HG02973 (cell line): ENCODE measurements at regions not wholly inside any gene's neighbourhood (a gene's known extent, or its start where the extent isn't known, plus 50 kb on each side); places are given as distances from the start of the nearest gene placed in this dataset.
"Not testable (repeated sequence)": the region's sequence is repeated elsewhere in the genome, so short reads cannot be mapped to it uniquely, and the experiment has no call there.

Source experiments
- ATAC-seq: cut with Tn5 transposase; IDR thresholded peaks from one replicate; pipeline ENCODE4 v1.9.1; 2021; ENCODE audit warnings: moderate library complexity; ENCODE audit not compliant: unreplicated experiment

DNA sequence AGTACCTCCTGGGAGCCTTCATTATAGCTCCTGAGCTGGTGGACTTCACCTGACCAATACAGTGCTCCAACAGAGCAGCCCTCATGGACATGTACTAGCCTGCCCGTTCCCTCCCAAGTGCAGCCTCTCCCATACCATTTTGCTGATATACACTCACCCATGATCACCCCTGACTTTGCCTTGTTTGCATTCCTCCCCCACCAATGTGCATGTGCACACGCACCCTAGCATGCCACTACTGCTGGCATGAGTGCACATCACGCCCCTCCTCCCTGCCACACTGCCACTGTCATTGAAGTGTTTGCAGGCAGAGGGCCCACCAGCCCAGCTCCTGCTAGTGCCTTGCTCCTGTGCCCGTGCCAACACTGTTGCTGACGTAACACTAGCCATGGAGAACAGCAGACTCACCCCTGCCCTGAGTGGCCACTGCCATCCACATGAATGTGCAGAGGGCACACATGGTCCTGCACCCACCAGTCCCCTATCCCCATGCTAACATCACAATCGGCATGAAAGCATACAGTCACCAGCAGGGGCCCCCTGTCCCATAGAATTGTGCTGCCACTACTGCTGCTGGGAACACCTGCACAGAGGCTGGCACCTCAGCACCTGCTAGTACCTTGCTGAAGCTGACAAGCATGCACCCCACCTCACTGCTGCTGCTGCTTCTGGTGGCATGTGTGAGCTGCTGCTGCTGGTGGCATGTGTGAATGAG lies 110.3 kb downstream of the SINHCAF start:
- ATAC-seq, result no peak

DNA sequence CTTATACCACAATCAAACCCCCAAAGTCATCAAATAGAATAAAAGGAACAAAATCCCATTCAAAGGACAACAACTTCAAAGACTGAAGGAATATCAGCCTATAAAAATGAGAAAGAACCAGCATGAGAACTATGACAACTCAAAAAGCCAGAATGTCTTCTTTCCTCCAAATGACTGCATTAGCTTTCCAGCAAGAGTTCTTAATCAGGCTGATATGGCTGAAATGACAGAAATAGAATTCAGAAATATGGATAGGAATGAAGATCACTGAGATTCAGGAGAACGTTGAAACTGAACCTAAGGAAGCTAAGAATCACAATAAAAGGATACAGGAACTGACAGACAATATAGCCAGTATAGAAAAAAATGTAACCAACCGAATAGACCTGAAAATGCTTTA lies 109.5 kb downstream of the SINHCAF start:
- no peak for ATAC-seq

DNA sequence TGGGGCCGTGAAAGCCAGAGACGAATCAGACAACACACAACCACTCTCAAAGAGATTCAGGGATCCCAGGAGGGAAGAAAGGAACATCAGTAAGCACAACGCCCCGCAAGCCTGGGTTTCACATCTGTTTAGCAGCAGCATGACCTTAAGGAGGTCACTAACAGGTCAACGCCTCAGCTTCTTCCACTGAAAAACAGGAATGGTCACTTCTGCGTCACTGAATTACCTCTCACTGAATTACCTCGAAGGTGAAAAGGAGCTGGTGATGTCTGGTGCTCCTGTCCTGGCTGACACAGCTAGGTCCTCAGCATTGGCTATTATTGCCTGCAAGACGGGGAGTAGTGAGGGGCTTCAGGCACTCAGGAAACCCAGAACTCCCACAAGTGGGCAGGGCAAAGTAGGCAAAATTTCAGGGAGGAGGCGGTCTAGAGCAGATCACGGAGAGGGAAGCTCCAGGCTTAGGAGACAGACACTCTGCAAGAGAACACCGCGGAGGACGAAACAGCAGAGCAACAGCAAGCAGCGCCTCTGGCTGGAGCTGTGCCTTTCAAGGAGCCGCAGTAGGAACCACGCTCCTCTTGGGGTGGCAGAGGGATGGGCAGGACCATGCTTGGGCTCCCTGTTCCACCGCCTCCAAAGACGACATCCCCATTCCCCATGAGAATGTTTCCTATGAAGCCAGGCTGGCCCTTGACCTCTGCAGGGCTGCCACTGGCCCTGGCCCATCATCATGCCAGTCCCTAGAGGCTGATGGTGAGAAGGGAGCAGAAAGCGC lies 108.4 kb downstream of the SINHCAF start:
- ATAC-seq, result no peak

DNA sequence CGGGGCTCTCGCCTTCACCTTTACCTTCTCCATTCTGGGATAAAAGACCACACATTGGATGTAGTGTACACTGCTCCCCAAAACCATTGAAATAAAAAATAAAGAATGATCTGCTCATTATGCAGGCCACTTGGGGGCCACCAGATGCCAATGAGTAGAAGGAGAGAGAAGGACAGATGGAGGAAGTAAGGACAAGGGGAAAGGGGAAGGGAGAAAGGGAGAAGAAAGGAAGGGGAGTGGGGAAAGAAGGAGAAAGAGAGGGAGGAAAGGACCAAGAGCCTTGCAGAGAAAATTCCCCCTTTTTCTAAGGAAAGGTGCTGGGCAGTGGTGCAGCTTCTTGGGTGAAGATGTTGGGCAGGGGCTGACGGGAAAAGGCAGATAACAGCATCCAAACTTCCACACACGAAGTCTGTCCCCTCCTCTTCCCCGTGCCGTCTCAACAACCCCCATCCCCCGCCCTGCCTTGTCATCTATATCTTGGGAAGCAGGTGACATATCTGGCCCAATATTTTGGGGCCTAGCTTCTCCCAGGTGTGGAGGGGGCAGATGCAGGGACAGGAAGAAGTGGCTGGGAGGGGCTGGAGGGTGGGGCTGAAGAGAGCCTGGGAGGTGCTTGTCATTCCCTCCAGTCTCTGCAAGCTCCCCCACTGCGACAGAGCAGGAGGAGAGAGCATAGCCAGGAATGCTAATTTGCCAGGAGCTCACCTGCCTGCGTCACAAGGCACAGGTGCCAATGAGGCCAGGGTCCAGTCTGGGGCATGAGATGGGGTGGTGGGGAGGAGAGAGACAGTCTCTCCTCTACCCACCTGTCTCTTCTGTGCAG lies 107.5 kb downstream of the SINHCAF start:
- no peak for ATAC-seq

DNA sequence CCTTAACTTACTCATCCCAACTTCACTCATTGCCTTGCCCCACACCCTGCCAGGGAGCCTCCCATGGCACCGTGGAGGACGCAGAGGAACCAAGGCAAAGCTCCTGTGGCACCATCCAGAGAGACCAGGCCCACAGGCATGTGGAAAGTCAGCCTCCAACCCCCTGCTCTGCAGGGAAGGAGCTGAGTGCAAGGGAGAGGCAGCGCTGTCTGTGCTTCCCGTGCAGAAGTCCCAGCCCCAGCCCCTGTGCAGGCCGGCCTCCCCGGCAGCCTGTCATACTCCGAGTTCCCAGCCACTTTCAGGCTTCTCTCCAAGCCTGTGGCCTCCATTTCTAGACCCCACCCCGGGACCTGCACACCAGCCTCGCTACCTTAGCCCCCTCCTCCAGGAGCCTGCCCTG lies 106.4 kb downstream of the SINHCAF start:
- ATAC-seq, result no peak

DNA sequence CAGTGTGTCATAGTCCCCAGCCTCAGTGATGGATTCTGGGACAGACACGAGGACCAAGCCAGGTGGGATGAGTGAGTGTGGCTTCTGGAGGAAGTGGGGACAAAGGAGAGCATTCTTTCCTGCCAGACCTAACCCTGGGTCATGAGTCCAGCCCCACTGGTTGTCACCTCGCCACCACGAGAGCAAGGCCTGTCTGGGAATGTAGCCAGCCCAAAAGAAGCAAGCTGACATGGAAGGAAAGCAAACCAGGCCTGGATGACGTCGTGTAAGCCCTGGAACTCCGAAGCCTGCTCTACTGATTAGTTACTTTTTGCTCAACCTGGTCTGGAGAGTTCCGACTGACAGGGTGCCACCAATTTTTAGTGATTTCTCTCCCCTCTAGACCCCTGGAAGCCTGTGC lies 105.9 kb downstream of the SINHCAF start:
- ATAC-seq, result no peak

DNA sequence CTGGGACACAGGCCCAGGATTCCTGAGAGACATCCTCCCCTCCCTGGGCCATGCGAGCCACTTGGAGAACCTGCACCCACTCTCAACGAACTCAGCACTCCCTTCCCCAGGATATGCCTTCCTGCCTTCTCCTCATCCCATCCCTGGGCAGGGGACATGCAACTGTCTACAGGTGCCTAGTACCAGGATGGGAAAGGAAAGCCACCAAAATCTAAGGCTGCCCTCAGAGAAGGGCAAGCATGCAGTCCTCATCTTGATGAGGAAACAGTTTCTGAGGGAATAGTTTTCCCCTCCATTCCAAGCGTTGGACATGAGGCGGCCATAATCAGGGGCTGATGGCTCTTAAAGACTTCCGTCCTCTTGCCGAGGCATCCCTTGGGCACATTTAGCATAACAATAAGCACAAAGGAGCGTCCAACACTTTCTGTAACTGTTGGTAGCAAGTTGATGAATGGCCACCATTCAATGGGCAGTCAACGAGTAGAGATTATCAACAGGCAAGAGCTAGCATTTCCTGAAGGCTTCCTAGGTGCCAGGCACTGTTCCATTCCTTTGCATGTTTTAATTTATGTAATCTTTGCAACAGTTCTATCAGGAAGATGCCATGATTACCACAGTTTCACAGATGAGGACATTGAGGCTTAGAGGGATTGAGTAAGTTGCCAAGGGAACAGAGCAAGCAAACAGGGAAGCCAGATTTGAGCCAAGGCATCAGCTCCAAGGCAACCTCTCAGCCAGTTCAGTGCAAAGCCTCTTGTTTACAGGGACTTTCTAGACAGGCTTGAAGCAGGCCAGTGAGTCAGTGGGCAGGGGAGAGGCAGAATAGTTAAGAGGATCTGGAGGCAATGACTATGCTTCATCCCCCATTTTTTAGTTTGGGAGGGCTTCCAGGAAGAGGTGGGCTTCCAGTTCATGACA lies 105.1 kb downstream of the SINHCAF start:
- ATAC-seq, result no peak

DNA sequence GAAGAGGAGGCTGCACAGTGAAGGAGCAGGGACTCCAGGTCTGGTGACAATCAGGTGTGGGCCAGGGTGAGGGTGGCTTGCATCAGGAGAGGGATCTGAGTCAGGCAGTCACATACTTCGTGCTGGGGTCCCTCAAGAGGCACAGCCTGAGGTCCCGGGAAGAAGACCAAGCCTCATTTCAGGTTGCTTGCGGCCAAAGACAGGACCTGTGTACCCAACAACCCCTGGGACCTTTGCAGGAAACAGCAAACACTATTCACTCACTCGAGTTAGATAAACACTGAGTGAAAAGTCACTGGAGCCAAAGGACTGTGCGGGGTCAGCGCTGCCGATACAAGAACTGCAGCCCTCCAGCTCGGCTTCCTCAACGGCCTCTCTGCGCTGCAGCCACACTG lies 104.4 kb downstream of the SINHCAF start:
- no peak for ATAC-seq

DNA sequence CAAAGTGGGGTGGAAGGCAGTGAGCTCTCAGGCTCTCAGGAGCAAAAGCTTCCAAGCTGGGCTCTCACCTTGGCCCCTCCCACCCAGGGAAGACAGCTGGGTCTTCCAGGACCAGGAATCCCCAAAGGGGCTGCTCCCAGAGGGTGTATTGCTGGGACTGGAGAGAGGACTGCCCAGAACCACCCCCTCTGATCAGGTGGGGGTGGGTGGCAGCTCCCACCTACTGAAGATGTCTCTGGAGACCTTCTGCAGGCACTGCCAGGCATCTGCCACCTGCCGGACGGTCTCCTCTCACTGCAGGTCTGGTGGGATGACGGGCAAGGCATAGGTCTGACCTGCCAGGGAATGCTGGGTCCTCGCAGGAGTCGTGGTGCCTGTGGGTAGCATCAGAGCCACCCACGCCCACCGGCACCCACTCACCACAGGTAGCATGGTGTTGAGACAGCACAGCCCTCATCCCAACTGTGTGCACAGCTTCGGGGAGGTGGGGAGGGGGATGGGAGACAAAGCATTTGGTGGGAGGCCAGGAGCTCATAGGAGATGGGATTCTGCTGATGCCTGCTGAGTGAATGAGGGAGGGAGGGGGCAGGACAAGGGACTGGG lies 103.2 kb downstream of the SINHCAF start:
- no peak for ATAC-seq

DNA sequence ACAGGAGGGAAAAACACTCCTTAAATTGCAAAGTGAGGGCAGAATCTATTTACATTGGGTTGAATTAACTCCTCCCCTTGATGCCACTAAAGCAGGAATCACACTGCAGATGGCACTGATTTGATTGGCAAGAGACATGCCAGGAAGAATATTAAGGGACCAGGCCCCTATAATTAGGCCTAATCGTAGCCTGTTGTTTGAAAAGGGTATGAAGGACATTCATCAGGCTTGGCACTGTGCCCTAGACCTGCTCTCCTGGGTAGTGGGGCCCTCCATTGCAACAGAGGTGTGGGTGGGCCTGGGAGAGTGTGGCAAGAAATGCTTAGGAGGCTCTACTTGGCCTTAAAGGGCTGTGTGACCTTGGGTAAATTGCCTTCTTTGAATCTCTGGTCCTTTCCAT lies 102.3 kb downstream of the SINHCAF start:
- ATAC-seq, result not testable (repeated sequence)

DNA sequence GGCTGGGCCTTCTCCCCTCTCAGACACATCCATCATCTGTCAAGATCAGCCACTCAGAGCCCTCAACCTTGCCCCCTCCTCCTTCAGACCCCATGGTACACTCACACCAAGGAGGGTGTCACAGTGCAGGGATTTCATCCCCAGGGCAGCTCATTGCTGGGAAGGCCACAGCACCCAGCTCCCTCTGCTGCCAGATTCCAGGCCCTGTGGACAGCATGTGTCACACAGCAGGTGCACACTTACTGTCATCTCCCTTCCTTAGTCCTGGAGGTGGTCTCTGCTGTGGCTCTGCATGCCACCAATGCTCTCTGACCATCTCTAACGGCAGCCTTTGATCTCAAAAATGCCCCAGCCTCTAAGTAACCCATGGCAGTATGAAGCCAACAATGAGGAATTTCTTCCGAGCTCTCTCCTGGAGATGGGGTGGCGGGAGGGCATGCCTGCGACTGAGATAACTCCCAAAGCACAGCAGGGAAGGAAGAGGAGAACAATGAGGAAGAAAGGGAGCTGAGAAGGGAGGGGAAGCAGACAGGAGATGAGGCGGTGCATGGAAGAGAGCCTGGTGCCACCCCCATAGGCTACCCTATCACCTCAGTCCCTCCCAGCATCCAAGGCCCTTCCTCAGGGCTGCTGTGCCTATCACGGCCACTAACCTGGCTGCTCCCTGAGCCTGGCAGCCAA lies 101.0 kb downstream of the SINHCAF start:
- no peak for ATAC-seq

DNA sequence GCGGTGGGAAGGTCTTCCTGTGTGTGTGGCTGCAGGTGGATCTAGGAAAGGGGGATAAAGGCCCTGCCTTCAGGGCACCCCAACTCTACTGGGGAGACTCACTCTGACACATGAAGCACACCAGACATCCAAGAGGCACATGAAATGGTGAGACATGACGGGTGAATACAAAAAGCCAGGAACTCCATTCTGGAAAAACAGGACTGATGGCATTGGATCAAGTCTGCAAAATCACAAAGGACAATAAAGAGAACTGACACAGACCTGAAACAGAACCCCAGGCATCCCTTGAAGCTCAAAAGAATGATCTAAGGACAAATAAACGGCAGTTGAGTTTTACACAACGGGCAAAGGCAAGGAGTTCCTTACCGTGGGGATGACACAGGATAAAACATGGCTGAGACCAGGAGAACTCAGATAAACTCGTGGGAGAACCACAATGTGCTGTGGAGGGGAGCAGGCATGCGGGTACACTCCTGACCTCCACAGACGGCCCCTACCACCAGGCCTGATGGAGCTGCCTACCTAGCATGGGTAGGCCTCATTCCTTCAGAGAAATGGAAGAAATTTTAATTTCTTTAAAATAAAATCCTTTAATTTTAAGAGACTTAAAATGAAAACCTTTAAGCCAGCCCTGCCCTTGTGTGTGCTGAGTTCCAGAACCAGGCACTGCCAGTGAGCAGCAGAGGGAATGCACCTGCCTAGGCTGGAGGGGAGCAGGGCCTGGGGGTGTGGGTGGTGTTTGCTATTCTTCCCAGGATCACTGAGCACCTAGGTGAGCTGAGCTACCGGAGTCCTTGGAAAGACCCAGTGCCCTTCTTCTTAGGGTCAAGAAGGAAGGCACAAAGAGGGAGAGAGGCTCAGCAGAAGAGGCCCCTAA lies 100.1 kb downstream of the SINHCAF start:
- ATAC-seq, result no peak

DNA sequence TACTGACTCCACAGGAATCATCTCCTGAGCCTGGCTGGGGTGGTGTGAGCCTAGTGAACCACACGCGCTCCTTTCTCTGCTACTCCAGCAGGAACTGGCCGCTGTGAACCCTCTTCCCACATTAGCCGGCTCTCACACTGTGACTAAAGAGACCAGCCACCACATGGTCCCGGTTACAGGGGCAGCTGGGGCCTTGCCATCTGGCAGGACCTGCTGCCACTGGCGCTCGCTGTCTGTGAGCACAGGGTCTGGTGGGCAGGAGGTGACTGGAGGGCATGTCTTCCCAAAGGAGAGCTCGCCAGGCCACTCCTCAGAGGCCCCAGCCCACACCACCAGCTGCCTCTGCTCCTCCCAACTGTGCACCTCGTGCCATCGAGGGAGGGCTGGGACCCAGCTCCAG lies 99.3 kb downstream of the SINHCAF start:
- no peak for ATAC-seq

DNA sequence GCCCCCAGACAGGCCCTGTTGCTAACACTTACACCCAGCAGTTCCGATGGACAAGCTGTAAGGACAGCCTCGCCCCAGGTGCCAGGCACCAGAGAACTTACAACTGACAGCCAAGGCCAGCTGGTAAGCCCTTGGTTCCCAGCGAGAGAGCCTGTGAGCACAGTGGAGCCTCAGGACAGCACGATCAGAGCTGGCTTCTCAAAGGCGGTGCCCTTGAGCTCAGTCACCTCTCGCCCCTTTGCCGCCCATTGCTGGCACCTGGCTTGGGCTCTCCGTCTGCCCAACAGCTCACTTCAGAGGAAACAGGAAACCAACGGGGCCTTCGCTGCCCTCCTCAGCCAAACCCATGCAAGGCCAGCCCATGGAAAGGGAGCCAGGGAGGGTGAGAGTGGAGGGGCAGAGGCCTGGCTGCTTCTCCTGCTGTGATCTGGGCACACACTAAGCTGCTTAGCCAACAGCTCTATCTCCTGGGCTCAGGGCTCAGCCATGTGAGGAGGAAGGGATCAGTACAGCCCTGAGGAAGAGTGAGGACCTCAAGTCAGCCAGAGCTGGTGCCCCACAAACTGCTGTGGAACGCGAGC lies 98.5 kb downstream of the SINHCAF start:
- ATAC-seq, result no peak

DNA sequence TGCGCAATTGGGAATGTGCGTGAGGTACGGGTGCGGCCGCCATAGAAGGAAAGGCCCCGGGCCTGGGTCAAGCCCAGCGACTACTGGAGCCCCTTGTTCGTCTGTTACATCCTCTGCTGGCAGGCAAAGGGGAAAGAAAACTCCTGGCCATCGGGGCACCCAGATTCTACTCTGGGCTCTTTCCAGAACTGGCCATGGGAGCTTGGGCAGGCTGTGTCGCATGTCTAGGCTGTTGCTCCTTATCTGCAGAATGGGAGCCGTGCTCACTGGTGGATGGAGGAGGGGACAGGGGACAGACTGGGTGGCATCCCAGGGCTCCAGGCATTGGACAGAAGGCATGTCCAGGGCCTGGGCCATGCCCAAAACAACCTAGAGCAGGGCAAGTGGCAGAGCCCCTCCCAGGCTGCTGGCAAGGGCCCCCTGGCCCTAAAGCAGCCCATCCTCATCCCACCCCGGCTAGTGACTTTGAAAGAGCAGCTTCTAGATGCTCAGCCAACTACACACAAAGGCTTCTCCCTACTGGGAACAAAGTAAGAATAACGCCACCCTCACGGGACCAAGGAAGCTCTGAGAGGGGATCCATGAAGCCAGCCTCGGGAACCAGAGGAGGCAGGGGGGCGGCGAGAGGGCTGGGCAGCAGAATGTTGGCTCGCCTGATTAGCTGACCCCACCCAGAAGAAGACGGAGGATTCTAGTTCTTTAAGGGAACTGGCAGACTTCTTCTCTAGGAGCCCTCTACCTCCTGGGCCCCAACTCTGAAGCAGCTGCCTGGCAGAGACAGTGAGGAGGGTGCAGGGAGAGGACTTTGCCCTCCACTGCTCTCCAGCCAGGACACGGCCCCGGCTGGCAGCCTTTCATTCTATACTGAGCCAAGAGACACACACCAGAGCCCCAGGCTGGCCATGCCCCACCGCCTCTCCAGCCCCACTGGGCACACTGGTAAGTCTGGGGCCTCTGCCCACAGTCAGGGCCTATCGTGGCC lies 96.8 kb downstream of the SINHCAF start:
- no peak for ATAC-seq

DNA sequence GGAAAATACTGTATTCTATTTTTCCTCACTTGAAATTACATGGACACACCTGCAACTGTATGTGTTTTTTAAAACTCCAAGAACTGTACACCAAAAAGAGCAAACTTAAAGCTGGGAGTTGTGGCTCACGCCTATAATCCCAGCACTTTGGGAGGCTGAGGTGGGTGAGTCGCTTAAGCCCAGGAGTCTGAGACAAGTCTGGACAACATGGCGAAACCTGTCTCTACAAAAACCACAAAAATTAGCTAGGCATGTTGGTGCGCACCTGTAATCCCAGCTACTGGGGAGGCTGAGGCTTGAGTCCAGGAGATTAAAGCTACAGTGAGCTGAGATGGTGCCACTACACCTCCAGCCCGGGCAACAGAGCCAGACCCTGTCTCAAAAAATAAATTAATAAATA lies 95.9 kb downstream of the SINHCAF start:
- ATAC-seq, result no peak
